ENCODE measurements at regions not wholly inside any gene's neighbourhood (a gene's known extent, or its start where the extent isn't known, plus 50 kb on each side); places are given as distances from the start of the nearest gene placed in this dataset.

- TF ChIP-seq CHD7 (IDR thresholded peaks at IDR 0.05; ENCODE audit: insufficient replicate concordance, low read length), result no peak
Measured at GRCh38 chr16:50889746-50890145, 147.9 kb downstream of the CYLD start (continued).
